GM12891 (cell line): ENCODE measurements at regions not wholly inside any gene's neighbourhood (a gene's known extent, or its start where the extent isn't known, plus 50 kb on each side); places are given as distances from the start of the nearest gene placed in this dataset.

ENCODE experiments used
- POLR2A ChIP-seq: IDR thresholded peaks from 2 replicates; pipeline ENCODE4 v1.6.1; 2011; ENCODE audit warnings: low read depth, low read length, control low read depth
- POLR2AphosphoS5 ChIP-seq: IDR thresholded peaks from 2 replicates; pipeline ENCODE4 v1.6.1; 2011; ENCODE audit warnings: low read depth, low read length, control low read depth
- POU2F2 ChIP-seq: IDR thresholded peaks from 2 replicates; pipeline ENCODE4 v1.6.1; 2011; ENCODE audit warnings: low read depth, mild to moderate bottlenecking, control low read depth, low read length, moderate library complexity
- TAF1 ChIP-seq: IDR thresholded peaks from 2 replicates; pipeline ENCODE4 v1.6.1; 2011; ENCODE audit warnings: low read depth, low read length, control low read depth

DNA sequence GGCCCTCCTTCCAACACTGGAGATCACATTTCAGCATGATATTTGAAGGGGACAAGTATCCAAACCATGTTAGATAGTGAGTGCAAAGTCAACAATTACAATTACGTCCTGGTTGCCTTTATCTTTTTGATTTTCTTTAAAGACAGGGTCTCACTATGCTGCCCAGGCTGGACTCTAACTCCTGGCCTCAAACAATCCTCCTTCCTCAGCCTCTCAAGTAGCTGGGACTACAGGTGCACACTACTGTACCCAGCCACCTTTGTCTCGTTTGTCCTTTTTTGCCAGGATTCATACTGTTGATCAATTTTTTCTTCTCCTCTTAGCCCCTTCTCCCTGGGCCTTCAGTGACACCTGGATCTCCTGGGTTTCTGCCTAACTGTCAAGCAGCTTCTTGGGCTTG, 240.5 kb upstream of the FANCL start:
- TF ChIP-seq POLR2A (no peak), POLR2AphosphoS5 (no peak), POU2F2 (no peak), TAF1 (no peak)
